A549 (cell line): ENCODE measurements at regions not wholly inside any gene's neighbourhood (a gene's known extent, or its start where the extent isn't known, plus 50 kb on each side); places are given as distances from the start of the nearest gene placed in this dataset.

Source experiments
- ESRRA ChIP-seq: fragments of 150-350 bp; IDR thresholded peaks from 2 replicates; pipeline ENCODE4 v1.6.1; 2014; ENCODE audit warnings: mild to moderate bottlenecking, low read length, borderline replicate concordance
- HDAC2 ChIP-seq: fragments of 200-600 bp; sonication (generic); IDR thresholded peaks from 2 replicates; pipeline ENCODE4 v1.6.1; 2016
- MYC ChIP-seq: IDR thresholded peaks from 2 replicates; pipeline ENCODE4 v1.6.1; 2012; ENCODE audit warnings: mild to moderate bottlenecking, inconsistent platforms, low read length, improper control_type of control experiment, borderline replicate concordance
- POLR2A ChIP-seq: IDR thresholded peaks from 2 replicates; pipeline ENCODE4 v1.6.1; 2012; ENCODE audit warnings: mild to moderate bottlenecking, low read length
- RAD21 ChIP-seq, 2 experiments: fragments of >200 bp in 1 of 2; sonication (Bioruptor Twin) in 1 of 2; formaldehyde crosslinking in 1 of 2; IDR thresholded peaks in 1 of 2; conservative IDR thresholded peaks in 1 of 2; 2 replicates in 1 of 2; 3 replicates in 1 of 2; pipeline ENCODE4 v1.6.1; 2012 to 2018; ENCODE audit warnings: inconsistent platforms in 1 of 2
- ZNF302 ChIP-seq: fragments of 250-450 bp; sonication (Bioruptor Pico); IDR thresholded peaks from 2 replicates; pipeline ENCODE4 v1.9.0; 2021; ENCODE audit warnings: inconsistent platforms, mild to moderate bottlenecking, moderate library complexity
- TF ChIP-seq, protein P1 (sequence below): fragments of >200 bp; sonication (Bioruptor Twin); formaldehyde crosslinking; IDR thresholded peaks from 3 replicates; pipeline ENCODE4 v1.5.1; 2016
- TF ChIP-seq, protein P2 (sequence below): IDR thresholded peaks from 2 replicates; pipeline ENCODE4 v1.6.1; 2012

DNA sequence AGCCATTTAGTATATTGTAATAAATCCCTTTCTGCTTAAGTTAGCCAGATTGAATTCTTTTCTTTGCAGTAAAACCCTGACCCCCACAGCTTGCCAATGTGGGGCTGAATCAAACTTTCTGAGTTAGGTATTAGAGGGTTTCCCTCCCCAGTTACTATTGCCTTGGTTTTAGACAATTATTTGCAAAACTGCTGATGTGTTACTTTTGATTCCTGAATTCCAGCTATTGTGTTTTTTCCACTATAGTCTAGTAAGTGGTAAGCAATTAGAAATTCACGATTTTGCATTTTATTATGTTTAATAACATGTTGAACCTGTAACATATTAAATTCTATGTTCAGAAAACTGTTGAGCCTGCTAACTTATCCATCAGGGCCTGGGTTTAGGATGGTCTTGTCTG, 391.5 kb downstream of the DLEU7 start:
- TF ChIP-seq, protein P1, sequence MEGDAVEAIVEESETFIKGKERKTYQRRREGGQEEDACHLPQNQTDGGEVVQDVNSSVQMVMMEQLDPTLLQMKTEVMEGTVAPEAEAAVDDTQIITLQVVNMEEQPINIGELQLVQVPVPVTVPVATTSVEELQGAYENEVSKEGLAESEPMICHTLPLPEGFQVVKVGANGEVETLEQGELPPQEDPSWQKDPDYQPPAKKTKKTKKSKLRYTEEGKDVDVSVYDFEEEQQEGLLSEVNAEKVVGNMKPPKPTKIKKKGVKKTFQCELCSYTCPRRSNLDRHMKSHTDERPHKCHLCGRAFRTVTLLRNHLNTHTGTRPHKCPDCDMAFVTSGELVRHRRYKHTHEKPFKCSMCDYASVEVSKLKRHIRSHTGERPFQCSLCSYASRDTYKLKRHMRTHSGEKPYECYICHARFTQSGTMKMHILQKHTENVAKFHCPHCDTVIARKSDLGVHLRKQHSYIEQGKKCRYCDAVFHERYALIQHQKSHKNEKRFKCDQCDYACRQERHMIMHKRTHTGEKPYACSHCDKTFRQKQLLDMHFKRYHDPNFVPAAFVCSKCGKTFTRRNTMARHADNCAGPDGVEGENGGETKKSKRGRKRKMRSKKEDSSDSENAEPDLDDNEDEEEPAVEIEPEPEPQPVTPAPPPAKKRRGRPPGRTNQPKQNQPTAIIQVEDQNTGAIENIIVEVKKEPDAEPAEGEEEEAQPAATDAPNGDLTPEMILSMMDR, result no peak
- no peak for TF ChIP-seq MYC
- no peak for TF ChIP-seq RAD21 (conservative IDR thresholded peaks at IDR 0.05 in 1 of 2, IDR thresholded peaks at IDR 0.05 in 1 of 2)
- no peak for TF ChIP-seq ESRRA
- no peak for TF ChIP-seq ZNF302 (CRISPR knock-in tag)
- no peak for TF ChIP-seq POLR2A
- TF ChIP-seq, protein P2, sequence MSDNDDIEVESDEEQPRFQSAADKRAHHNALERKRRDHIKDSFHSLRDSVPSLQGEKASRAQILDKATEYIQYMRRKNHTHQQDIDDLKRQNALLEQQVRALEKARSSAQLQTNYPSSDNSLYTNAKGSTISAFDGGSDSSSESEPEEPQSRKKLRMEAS, result no peak
- no peak for TF ChIP-seq HDAC2
